GM18870 (cell line): ENCODE measurements at regions not wholly inside any gene's neighbourhood (a gene's known extent, or its start where the extent isn't known, plus 50 kb on each side); places are given as distances from the start of the nearest gene placed in this dataset.
"Not testable (repeated sequence)": the region's sequence is repeated elsewhere in the genome, so short reads cannot be mapped to it uniquely, and the experiment has no call there.

Experiments
- ATAC-seq: cut with Tn5 transposase; IDR thresholded peaks from one replicate; pipeline ENCODE4 v1.9.1; 2021; ENCODE audit warnings: moderate library complexity; ENCODE audit not compliant: unreplicated experiment

GRCh38 chr4:71081192-71081591 lies 87.7 kb downstream of the DCK start:
- no peak for ATAC-seq

GRCh38 chr4:71093745-71094144 lies 100.3 kb downstream of the DCK start:
- ATAC-seq, result no peak

GRCh38 chr4:71094201-71094600 lies 100.8 kb downstream of the DCK start:
- ATAC-seq, result no peak

- ATAC-seq, result no peak
Measured at GRCh38 chr4:71095141-71095540, 101.7 kb downstream of the DCK start.

GRCh38 chr4:71095545-71095944 lies 102.1 kb downstream of the DCK start:
- ATAC-seq, result no peak

- no peak for ATAC-seq
Measured at GRCh38 chr4:71107726-71108125, 114.3 kb downstream of the DCK start.

- ATAC-seq, result no peak
Measured at GRCh38 chr4:71110499-71110898, 117.0 kb downstream of the DCK start.

GRCh38 chr4:71111133-71111532 lies 117.7 kb downstream of the DCK start:
- not testable (repeated sequence) for ATAC-seq

- no peak for ATAC-seq
Measured at GRCh38 chr4:71113294-71113693, 119.8 kb downstream of the DCK start.

GRCh38 chr4:71120831-71121524 lies 127.5 kb downstream of the DCK start:
- ATAC-seq, result no peak

GRCh38 chr4:71123951-71124350 lies 130.5 kb downstream of the DCK start:
- no peak for ATAC-seq

GRCh38 chr4:71125137-71125536 lies 131.7 kb downstream of the DCK start:
- ATAC-seq, result no peak

- no peak for ATAC-seq
Measured at GRCh38 chr4:71126719-71127118, 133.3 kb downstream of the DCK start.

GRCh38 chr4:71130827-71131603 lies 137.6 kb downstream of the DCK start:
- ATAC-seq, result no peak

GRCh38 chr4:71132486-71132885 lies 139.0 kb downstream of the DCK start:
- no peak for ATAC-seq

- no peak for ATAC-seq
Measured at GRCh38 chr4:71133491-71133890, 140.0 kb downstream of the DCK start.

GRCh38 chr4:71136071-71136470 lies 142.6 kb downstream of the DCK start:
- no peak for ATAC-seq

- ATAC-seq, result no peak
Measured at GRCh38 chr4:71138007-71138615, 144.7 kb downstream of the DCK start.

GRCh38 chr4:71140563-71140962 lies 147.1 kb downstream of the DCK start:
- ATAC-seq, result no peak

- ATAC-seq, result peak; percentile 52
Measured at GRCh38 chr4:71141125-71141524, 147.7 kb downstream of the DCK start.

GRCh38 chr4:71147261-71147660 lies 153.8 kb downstream of the DCK start:
- ATAC-seq, result no peak

GRCh38 chr4:71148545-71148944 lies 155.1 kb downstream of the DCK start:
- no peak for ATAC-seq
